GM23338 (cell line): ENCODE measurements at regions not wholly inside any gene's neighbourhood (a gene's known extent, or its start where the extent isn't known, plus 50 kb on each side); places are given as distances from the start of the nearest gene placed in this dataset.

Experiments
- ATAC-seq: fragments of 200-7000 bp; cut with Tn5 transposase; 3 replicates; pipeline ENCODE4 v1.9.1; 2020
- DNase-seq: peaks from one replicate; pipeline ENCODE4 v3.0.0-alpha.2; 2015; ENCODE audit warnings: low spot score
- H2AFZ ChIP-seq: fragments of 200-600 bp; sonication (generic); 2 replicates; pipeline ENCODE4 v1.8.0; 2016; ENCODE audit warnings: antibody characterized with exemption, mild to moderate bottlenecking, moderate library complexity
- H3F3A ChIP-seq: fragments of 200-600 bp; sonication (generic); replicated peaks from 2 replicates; pipeline ENCODE4 v1.8.0; 2017; ENCODE audit warnings: antibody characterized with exemption, mixed run types, low read depth
- H3K27ac ChIP-seq: fragments of 200-600 bp; sonication (generic); 2 replicates; pipeline ENCODE4 v1.6.1; 2016; ENCODE audit warnings: low read depth
- H3K27me3 ChIP-seq: fragments of 200-600 bp; sonication (generic); 2 replicates; pipeline ENCODE4 v1.8.0; 2016; ENCODE audit warnings: mild to moderate bottlenecking, mixed run types, moderate library complexity; ENCODE audit not compliant: insufficient read depth
- H3K36me3 ChIP-seq: fragments of 200-600 bp; sonication (generic); 2 replicates; pipeline ENCODE4 v1.8.0; 2016; ENCODE audit warnings: mild to moderate bottlenecking; ENCODE audit not compliant: insufficient read depth
- H3K4me1 ChIP-seq: fragments of 200-600 bp; sonication (generic); 2 replicates; pipeline ENCODE4 v1.8.0; 2016; ENCODE audit warnings: mild to moderate bottlenecking, moderate library complexity; ENCODE audit not compliant: insufficient read depth
- H3K4me2 ChIP-seq: fragments of 200-600 bp; sonication (generic); 2 replicates; pipeline ENCODE4 v1.7.1; 2017; ENCODE audit warnings: mixed run types
- H3K4me3 ChIP-seq: fragments of 200-600 bp; sonication (generic); 2 replicates; pipeline ENCODE4 v1.6.1; 2016; ENCODE audit warnings: mixed run types
- H3K79me2 ChIP-seq: fragments of 200-600 bp; sonication (generic); replicated peaks from 2 replicates; pipeline ENCODE4 v1.8.0; 2017; ENCODE audit warnings: mild to moderate bottlenecking; ENCODE audit not compliant: insufficient read depth
- H3K9me2 ChIP-seq: fragments of 200-600 bp; sonication (generic); 2 replicates; pipeline ENCODE4 v1.8.0; 2017; ENCODE audit not compliant: insufficient read depth
- H4K20me1 ChIP-seq: fragments of 200-600 bp; sonication (generic); replicated peaks from 2 replicates; pipeline ENCODE4 v1.8.0; 2017; ENCODE audit warnings: mild to moderate bottlenecking; ENCODE audit not compliant: insufficient read depth
- H3K27ac Mint-ChIP-seq: 2 replicates; pipeline ENCODE4 v1.8.0; 2020; ENCODE audit warnings: inconsistent platforms, mild to moderate bottlenecking, moderate library complexity, mixed read lengths
- H3K27me3 Mint-ChIP-seq: 3 replicates; pipeline ENCODE4 v1.8.0; 2022; ENCODE audit warnings: low read depth, mild to moderate bottlenecking, moderate library complexity, mixed read lengths, inconsistent platforms; ENCODE audit not compliant: insufficient read depth, poor library complexity
- H3K36me3 Mint-ChIP-seq: 3 replicates; pipeline ENCODE4 v1.8.0; 2021; ENCODE audit warnings: low read depth, mild to moderate bottlenecking, inconsistent platforms, moderate library complexity, mixed read lengths
- H3K4me1 Mint-ChIP-seq: 3 replicates; pipeline ENCODE4 v1.8.0; 2020; ENCODE audit warnings: mild to moderate bottlenecking, inconsistent platforms, mixed read lengths
- H3K4me3 Mint-ChIP-seq: 3 replicates; pipeline ENCODE4 v1.8.0; 2021; ENCODE audit warnings: moderate library complexity, mild to moderate bottlenecking, inconsistent platforms, mixed read lengths
- H3K9me3 Mint-ChIP-seq: 3 replicates; pipeline ENCODE4 v1.8.0; 2020; ENCODE audit warnings: moderate library complexity, mild to moderate bottlenecking, inconsistent platforms, mixed read lengths
- EZH2phosphoT487 ChIP-seq: fragments of 200-600 bp; sonication (generic); IDR thresholded peaks from one replicate; pipeline ENCODE4 v1.8.1; 2018; ENCODE audit warnings: antibody characterized with exemption; ENCODE audit not compliant: unreplicated experiment
- NANOG ChIP-seq: IDR thresholded peaks from 2 replicates; pipeline ENCODE4 v1.6.1; 2016; ENCODE audit warnings: antibody characterized with exemption, borderline replicate concordance
- POLR2AphosphoS5 ChIP-seq: IDR thresholded peaks from 2 replicates; pipeline ENCODE4 v1.6.1; 2016; ENCODE audit warnings: antibody characterized with exemption, low read depth
- STAT1 ChIP-seq: IDR thresholded peaks from one replicate; pipeline ENCODE4 v1.6.1; 2016; ENCODE audit warnings: antibody characterized with exemption; ENCODE audit not compliant: unreplicated experiment
- ZNF114 ChIP-seq: fragments of 250-450 bp; sonication (Bioruptor Pico); IDR thresholded peaks from 2 replicates; pipeline ENCODE4 v1.5.0; 2020; ENCODE audit warnings: mild to moderate bottlenecking, moderate library complexity
- ZNF331 ChIP-seq: fragments of 250-450 bp; sonication (Bioruptor Pico); IDR thresholded peaks from 2 replicates; pipeline ENCODE4 v1.5.0; 2020; ENCODE audit warnings: low read depth, mild to moderate bottlenecking, moderate library complexity
- TF ChIP-seq, protein P1 (sequence below): fragments of 250-450 bp; sonication (Bioruptor Pico); IDR thresholded peaks from 2 replicates; pipeline ENCODE4 v1.5.0; 2020; ENCODE audit warnings: mild to moderate bottlenecking, moderate library complexity
- TF ChIP-seq, protein P2 (sequence below): IDR thresholded peaks from one replicate; pipeline ENCODE4 v1.6.1; 2018; ENCODE audit warnings: antibody characterized with exemption; ENCODE audit not compliant: unreplicated experiment
- TF ChIP-seq, protein P3 (sequence below): IDR thresholded peaks from 2 replicates; pipeline ENCODE4 v1.6.1; 2016; ENCODE audit warnings: antibody characterized with exemption

DNA sequence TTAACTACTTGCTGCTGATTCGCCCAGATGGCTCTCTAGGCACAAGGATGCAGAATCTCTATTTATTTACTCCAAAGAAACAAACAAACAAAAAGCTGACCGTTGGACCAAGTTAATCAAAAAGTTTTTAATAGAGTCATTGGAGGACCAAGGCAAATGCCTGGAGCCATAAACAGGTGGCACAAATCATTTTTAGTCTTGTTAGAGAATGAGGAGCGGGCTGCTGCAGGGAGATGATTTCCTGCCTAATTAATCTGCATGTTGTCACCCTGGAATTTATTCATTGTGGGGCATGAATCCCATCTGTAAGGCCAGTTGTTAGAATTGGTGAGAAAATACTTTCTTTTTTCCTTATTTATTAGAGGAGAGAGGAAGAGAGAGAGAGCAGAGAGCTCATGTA is 147.4 kb upstream of the GATB start (continued):
- TF ChIP-seq, protein P1, sequence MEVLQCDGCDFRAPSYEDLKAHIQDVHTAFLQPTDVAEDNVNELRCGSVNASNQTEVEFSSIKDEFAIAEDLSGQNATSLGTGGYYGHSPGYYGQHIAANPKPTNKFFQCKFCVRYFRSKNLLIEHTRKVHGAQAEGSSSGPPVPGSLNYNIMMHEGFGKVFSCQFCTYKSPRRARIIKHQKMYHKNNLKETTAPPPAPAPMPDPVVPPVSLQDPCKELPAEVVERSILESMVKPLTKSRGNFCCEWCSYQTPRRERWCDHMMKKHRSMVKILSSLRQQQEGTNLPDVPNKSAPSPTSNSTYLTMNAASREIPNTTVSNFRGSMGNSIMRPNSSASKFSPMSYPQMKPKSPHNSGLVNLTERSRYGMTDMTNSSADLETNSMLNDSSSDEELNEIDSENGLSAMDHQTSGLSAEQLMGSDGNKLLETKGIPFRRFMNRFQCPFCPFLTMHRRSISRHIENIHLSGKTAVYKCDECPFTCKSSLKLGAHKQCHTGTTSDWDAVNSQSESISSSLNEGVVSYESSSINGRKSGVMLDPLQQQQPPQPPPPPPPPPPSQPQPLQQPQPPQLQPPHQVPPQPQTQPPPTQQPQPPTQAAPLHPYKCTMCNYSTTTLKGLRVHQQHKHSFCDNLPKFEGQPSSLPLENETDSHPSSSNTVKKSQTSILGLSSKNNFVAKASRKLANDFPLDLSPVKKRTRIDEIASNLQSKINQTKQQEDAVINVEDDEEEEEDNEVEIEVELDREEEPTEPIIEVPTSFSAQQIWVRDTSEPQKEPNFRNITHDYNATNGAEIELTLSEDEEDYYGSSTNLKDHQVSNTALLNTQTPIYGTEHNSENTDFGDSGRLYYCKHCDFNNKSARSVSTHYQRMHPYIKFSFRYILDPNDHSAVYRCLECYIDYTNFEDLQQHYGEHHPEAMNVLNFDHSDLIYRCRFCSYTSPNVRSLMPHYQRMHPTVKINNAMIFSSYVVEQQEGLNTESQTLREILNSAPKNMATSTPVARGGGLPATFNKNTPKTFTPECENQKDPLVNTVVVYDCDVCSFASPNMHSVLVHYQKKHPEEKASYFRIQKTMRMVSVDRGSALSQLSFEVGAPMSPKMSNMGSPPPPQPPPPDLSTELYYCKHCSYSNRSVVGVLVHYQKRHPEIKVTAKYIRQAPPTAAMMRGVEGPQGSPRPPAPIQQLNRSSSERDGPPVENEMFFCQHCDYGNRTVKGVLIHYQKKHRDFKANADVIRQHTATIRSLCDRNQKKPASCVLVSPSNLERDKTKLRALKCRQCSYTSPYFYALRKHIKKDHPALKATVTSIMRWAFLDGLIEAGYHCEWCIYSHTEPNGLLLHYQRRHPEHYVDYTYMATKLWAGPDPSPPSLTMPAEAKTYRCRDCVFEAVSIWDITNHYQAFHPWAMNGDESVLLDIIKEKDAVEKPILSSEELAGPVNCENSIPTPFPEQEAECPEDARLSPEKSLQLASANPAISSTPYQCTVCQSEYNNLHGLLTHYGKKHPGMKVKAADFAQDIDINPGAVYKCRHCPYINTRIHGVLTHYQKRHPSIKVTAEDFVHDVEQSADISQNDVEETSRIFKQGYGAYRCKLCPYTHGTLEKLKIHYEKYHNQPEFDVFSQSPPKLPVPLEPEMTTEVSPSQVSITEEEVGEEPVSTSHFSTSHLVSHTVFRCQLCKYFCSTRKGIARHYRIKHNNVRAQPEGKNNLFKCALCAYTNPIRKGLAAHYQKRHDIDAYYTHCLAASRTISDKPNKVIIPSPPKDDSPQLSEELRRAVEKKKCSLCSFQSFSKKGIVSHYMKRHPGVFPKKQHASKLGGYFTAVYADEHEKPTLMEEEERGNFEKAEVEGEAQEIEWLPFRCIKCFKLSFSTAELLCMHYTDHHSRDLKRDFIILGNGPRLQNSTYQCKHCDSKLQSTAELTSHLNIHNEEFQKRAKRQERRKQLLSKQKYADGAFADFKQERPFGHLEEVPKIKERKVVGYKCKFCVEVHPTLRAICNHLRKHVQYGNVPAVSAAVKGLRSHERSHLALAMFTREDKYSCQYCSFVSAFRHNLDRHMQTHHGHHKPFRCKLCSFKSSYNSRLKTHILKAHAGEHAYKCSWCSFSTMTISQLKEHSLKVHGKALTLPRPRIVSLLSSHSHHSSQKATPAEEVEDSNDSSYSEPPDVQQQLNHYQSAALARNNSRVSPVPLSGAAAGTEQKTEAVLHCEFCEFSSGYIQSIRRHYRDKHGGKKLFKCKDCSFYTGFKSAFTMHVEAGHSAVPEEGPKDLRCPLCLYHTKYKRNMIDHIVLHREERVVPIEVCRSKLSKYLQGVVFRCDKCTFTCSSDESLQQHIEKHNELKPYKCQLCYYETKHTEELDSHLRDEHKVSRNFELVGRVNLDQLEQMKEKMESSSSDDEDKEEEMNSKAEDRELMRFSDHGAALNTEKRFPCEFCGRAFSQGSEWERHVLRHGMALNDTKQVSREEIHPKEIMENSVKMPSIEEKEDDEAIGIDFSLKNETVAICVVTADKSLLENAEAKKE (CRISPR knock-in tag), result no peak
- TF ChIP-seq ZNF331 (no peak), POLR2AphosphoS5 (no peak), NANOG (no peak)
- TF ChIP-seq, protein P2, sequence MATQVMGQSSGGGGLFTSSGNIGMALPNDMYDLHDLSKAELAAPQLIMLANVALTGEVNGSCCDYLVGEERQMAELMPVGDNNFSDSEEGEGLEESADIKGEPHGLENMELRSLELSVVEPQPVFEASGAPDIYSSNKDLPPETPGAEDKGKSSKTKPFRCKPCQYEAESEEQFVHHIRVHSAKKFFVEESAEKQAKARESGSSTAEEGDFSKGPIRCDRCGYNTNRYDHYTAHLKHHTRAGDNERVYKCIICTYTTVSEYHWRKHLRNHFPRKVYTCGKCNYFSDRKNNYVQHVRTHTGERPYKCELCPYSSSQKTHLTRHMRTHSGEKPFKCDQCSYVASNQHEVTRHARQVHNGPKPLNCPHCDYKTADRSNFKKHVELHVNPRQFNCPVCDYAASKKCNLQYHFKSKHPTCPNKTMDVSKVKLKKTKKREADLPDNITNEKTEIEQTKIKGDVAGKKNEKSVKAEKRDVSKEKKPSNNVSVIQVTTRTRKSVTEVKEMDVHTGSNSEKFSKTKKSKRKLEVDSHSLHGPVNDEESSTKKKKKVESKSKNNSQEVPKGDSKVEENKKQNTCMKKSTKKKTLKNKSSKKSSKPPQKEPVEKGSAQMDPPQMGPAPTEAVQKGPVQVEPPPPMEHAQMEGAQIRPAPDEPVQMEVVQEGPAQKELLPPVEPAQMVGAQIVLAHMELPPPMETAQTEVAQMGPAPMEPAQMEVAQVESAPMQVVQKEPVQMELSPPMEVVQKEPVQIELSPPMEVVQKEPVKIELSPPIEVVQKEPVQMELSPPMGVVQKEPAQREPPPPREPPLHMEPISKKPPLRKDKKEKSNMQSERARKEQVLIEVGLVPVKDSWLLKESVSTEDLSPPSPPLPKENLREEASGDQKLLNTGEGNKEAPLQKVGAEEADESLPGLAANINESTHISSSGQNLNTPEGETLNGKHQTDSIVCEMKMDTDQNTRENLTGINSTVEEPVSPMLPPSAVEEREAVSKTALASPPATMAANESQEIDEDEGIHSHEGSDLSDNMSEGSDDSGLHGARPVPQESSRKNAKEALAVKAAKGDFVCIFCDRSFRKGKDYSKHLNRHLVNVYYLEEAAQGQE, result no peak

DNA sequence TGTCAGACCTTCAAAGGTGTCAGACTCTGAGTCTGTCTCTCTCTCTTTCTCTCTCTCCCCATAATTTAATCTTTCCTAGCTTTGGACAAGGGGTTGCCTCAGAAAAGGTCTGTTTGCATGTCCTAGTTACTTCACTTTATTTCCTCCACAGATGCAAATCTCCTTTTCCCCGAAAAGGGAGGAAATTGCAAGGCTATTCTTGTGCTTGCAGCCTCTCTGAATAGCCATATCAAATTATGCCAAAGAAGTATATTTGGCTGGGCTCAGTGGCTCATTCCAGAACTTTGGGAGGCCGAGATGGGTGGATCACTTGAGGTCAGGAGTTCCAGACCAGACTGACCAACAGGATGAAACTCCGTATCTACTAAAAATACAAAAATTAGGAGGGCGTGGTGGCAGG is 145.6 kb upstream of the GATB start:
- H3K36me3 ChIP-seq, result no peaks in the 10 kb centered on the region; the same call in 1 of the 2 replicates
- H3K27me3 Mint-ChIP-seq, result peaks cover 11% of the 10 kb centered on the region
- H3K27ac ChIP-seq, result no peak overlapping the region
- no peaks in the 10 kb centered on the region for H3K27me3 ChIP-seq
- ATAC-seq (no peak), DNase-seq (no peak)
- H3K4me1 Mint-ChIP-seq, result peaks cover 21% of the 10 kb centered on the region
- peaks cover 11% of the 10 kb centered on the region for H3K4me1 ChIP-seq
- H3K27ac Mint-ChIP-seq, result no peak overlapping the region
- H4K20me1 ChIP-seq, result no peaks in the 10 kb centered on the region
- no peak overlapping the region for H3K4me3 Mint-ChIP-seq
- no peaks in the 10 kb centered on the region for H3K79me2 ChIP-seq
- peaks cover 13% of the 10 kb centered on the region; the same call in 2 of the 3 replicates for H3K36me3 Mint-ChIP-seq
- H3K9me2 ChIP-seq, result peaks cover 22% of the 10 kb centered on the region
- no peak overlapping the region for H3K4me3 ChIP-seq
- H2AFZ ChIP-seq, result 0 out of 2 replicates have a peak overlapping the region, but pooled peaks have one; percentile 1
- peaks cover 17% of the 10 kb centered on the region for H3K9me3 Mint-ChIP-seq
- H3F3A ChIP-seq, result no peaks in the 10 kb centered on the region
- 0 out of 2 replicates have a peak overlapping the region, but pooled peaks have one; percentile 23 for H3K4me2 ChIP-seq
- TF ChIP-seq POLR2AphosphoS5, result no peak
- no peak for TF ChIP-seq EZH2phosphoT487
- TF ChIP-seq, protein P2, result no peak
- TF ChIP-seq NANOG, result no peak
- no peak for TF ChIP-seq ZNF331
- TF ChIP-seq ZNF114 (CRISPR knock-in tag), result no peak
- TF ChIP-seq, protein P3, sequence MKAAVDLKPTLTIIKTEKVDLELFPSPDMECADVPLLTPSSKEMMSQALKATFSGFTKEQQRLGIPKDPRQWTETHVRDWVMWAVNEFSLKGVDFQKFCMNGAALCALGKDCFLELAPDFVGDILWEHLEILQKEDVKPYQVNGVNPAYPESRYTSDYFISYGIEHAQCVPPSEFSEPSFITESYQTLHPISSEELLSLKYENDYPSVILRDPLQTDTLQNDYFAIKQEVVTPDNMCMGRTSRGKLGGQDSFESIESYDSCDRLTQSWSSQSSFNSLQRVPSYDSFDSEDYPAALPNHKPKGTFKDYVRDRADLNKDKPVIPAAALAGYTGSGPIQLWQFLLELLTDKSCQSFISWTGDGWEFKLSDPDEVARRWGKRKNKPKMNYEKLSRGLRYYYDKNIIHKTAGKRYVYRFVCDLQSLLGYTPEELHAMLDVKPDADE, result no peak
- no peak for TF ChIP-seq STAT1
